ENCODE measurements at regions not wholly inside any gene's neighbourhood (a gene's known extent, or its start where the extent isn't known, plus 50 kb on each side); places are given as distances from the start of the nearest gene placed in this dataset.

DNA sequence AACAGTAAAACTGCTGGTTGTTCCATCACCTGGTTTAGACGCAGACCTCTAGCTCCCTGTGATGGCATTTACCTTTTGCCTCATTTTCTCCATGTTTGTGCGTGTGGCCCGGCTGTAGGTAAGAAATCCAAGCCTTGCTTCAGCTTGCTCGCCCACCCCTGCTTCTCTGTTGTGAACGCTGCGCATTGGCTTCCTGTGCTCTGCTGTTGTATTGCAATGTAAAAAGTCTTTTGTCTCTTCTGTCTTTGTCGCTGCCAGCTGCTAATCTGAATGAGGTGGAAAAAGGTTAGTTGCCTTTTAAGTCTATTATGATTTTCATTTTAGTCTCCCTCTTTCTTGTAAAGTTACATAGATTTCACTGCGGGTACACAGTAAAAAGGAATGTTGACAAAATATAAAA is 127.3 kb upstream of the PACRGL start:
- Histone ChIP-seq H3K36me3 (no peaks in the 10 kb centered on the region), H2AFZ (replicated peaks) (peak overlapping the region; percentile 87), H3K27ac (no peak overlapping the region), H3K4me1 (peaks cover 18% of the 10 kb centered on the region), H3K9me3 (ENCODE audit: low read depth) (no peaks in the 10 kb centered on the region), H4K20me1 (ENCODE audit: low read depth) (no peaks in the 10 kb centered on the region), H3K4me3 (peak overlapping the region; percentile 21), H3F3A (ENCODE audit: low read depth) (peaks cover 8% of the 10 kb centered on the region), H3K9ac (no peak overlapping the region), H3K4me2 (peak overlapping the region; percentile 74), H3K27me3 (no peaks in the 10 kb centered on the region), H3K79me2 (ENCODE audit: low read depth) (no peaks in the 10 kb centered on the region)
- peak; percentile 77 for DNase-seq (ENCODE audit: low spot score)
- no peak overlapping the region for H3K4me3 Mint-ChIP-seq
- peaks cover 15% of the 10 kb centered on the region for H3K36me3 Mint-ChIP-seq
- H3K9me3 Mint-ChIP-seq: no peaks in the 10 kb centered on the region
- no peaks in the 10 kb centered on the region for H3K27me3 Mint-ChIP-seq (ENCODE audit: insufficient read depth, low read depth)
- TF ChIP-seq, protein P1, sequence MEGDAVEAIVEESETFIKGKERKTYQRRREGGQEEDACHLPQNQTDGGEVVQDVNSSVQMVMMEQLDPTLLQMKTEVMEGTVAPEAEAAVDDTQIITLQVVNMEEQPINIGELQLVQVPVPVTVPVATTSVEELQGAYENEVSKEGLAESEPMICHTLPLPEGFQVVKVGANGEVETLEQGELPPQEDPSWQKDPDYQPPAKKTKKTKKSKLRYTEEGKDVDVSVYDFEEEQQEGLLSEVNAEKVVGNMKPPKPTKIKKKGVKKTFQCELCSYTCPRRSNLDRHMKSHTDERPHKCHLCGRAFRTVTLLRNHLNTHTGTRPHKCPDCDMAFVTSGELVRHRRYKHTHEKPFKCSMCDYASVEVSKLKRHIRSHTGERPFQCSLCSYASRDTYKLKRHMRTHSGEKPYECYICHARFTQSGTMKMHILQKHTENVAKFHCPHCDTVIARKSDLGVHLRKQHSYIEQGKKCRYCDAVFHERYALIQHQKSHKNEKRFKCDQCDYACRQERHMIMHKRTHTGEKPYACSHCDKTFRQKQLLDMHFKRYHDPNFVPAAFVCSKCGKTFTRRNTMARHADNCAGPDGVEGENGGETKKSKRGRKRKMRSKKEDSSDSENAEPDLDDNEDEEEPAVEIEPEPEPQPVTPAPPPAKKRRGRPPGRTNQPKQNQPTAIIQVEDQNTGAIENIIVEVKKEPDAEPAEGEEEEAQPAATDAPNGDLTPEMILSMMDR (IDR thresholded peaks at IDR 0.05): no peak
- peak overlapping the region; percentile 14 for H3K27ac Mint-ChIP-seq
- H3K4me1 Mint-ChIP-seq: peaks cover 31% of the 10 kb centered on the region

DNA sequence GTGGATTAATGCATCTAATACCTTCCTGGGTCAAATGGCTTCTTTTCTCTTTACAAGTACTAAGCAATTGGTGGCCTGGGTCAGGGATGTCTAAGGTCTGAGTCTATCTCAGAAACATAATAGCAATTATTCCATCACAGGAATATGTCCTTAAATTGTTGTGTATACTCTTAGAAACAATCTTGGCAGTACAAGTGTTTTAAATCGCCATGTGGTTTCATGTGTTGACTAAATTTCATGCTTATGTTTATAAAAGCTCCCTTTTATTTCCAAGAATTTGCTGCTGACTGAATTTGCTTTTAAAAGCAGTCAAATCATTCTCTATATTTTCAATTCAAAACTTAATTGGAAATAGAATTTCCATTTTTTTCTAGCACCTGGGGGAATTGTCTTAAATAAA is 125.3 kb upstream of the PACRGL start:
- H3K9ac ChIP-seq: no peak overlapping the region
- peaks cover 8% of the 10 kb centered on the region for H3F3A ChIP-seq (ENCODE audit: low read depth)
- H3K79me2 ChIP-seq (ENCODE audit: low read depth): no peaks in the 10 kb centered on the region
- no peak for TF ChIP-seq EZH2phosphoT487 (IDR thresholded peaks at IDR 0.05)
- no peak for TF ChIP-seq EZH2 (IDR thresholded peaks at IDR 0.05)
- TF ChIP-seq, protein P1 (IDR thresholded peaks at IDR 0.05): no peak
- no peak overlapping the region for H3K4me3 ChIP-seq
- Mint-ChIP-seq H3K27me3 (ENCODE audit: insufficient read depth, low read depth) (no peaks in the 10 kb centered on the region), H3K27ac (no peak overlapping the region), H3K4me1 (peaks cover 31% of the 10 kb centered on the region), H3K4me3 (no peak overlapping the region), H3K36me3 (peaks cover 9% of the 10 kb centered on the region), H3K9me3 (no peaks in the 10 kb centered on the region)
- no peak overlapping the region for H3K4me2 ChIP-seq
- H4K20me1 ChIP-seq (ENCODE audit: low read depth): no peaks in the 10 kb centered on the region
- H3K27ac ChIP-seq: no peak overlapping the region
- no peak overlapping the region for H2AFZ ChIP-seq (replicated peaks)
- DNase-seq (ENCODE audit: low spot score): no peak
- H3K9me3 ChIP-seq (ENCODE audit: low read depth): no peaks in the 10 kb centered on the region
- H3K4me1 ChIP-seq: peaks cover 18% of the 10 kb centered on the region
- no peaks in the 10 kb centered on the region for H3K36me3 ChIP-seq
- no peaks in the 10 kb centered on the region for H3K27me3 ChIP-seq

DNA sequence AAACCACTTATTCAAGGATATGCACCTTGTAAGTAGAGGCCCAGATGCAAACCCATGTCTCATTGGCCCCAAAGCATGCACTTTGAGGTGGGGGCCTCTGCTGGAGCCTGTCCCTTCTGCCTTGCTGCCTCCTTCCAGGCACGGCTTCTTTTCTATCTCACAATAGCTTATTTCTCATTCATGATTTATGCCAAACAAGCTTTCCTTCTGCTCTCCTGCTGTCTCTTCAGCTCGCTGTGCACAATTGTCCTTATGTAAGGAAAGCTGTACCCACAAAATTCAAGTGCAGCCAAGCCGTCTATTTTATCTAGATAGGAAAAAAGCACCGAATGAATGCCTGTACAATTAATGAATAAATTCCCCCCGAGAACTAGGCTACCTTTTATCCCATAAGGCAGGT is 124.8 kb upstream of the PACRGL start:
- Histone ChIP-seq H3K27me3 (no peaks in the 10 kb centered on the region), H3F3A (ENCODE audit: low read depth) (peaks cover 8% of the 10 kb centered on the region), H3K4me2 (no peak overlapping the region), H3K9ac (no peak overlapping the region), H3K9me3 (ENCODE audit: low read depth) (no peaks in the 10 kb centered on the region), H4K20me1 (ENCODE audit: low read depth) (no peaks in the 10 kb centered on the region), H3K27ac (no peak overlapping the region), H3K79me2 (ENCODE audit: low read depth) (no peaks in the 10 kb centered on the region), H2AFZ (replicated peaks) (no peak overlapping the region), H3K4me3 (no peak overlapping the region), H3K4me1 (peaks cover 18% of the 10 kb centered on the region), H3K36me3 (no peaks in the 10 kb centered on the region)
- TF ChIP-seq EZH2 (IDR thresholded peaks at IDR 0.05): no peak
- TF ChIP-seq, protein P1 (IDR thresholded peaks at IDR 0.05): no peak
- no peak for TF ChIP-seq EZH2phosphoT487 (IDR thresholded peaks at IDR 0.05)
- H3K4me3 Mint-ChIP-seq: no peak overlapping the region
- H3K36me3 Mint-ChIP-seq: peaks cover 9% of the 10 kb centered on the region
- H3K4me1 Mint-ChIP-seq: peaks cover 31% of the 10 kb centered on the region
- no peak overlapping the region for H3K27ac Mint-ChIP-seq
- DNase-seq (ENCODE audit: low spot score): no peak
- no peaks in the 10 kb centered on the region for H3K9me3 Mint-ChIP-seq
- no peaks in the 10 kb centered on the region for H3K27me3 Mint-ChIP-seq (ENCODE audit: insufficient read depth, low read depth)

DNA sequence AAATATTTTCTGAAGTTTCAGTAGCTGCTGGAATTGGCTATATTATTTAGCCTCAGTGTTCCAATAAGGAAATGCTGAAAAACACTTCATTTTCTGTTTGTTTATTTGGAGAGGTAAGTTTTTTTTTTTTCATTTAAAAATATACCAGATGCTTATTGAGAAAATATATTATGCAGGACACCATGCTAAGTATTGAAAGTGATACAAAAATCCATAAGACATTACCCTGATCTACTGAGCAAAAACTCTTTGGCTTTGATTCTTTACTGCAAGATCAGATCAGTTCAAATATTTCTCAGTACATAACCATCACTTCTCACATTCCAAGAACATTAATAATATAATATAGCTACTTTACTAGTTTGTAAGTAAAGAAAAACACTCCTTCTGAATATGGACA is 123.4 kb upstream of the PACRGL start:
- Histone ChIP-seq H3K9ac (no peak overlapping the region), H4K20me1 (ENCODE audit: low read depth) (no peaks in the 10 kb centered on the region), H3K9me3 (ENCODE audit: low read depth) (no peaks in the 10 kb centered on the region), H3K4me3 (no peak overlapping the region), H2AFZ (replicated peaks) (no peak overlapping the region), H3K4me1 (peaks cover 17% of the 10 kb centered on the region), H3F3A (ENCODE audit: low read depth) (peaks cover 8% of the 10 kb centered on the region), H3K27me3 (no peaks in the 10 kb centered on the region), H3K4me2 (no peak overlapping the region), H3K36me3 (no peaks in the 10 kb centered on the region), H3K79me2 (ENCODE audit: low read depth) (no peaks in the 10 kb centered on the region), H3K27ac (no peak overlapping the region)
- Mint-ChIP-seq H3K36me3 (peaks cover 16% of the 10 kb centered on the region), H3K27me3 (ENCODE audit: insufficient read depth, low read depth) (no peaks in the 10 kb centered on the region), H3K9me3 (no peaks in the 10 kb centered on the region), H3K27ac (no peak overlapping the region), H3K4me3 (no peak overlapping the region), H3K4me1 (peaks cover 25% of the 10 kb centered on the region)
- TF ChIP-seq, protein P1 (IDR thresholded peaks at IDR 0.05): no peak
- TF ChIP-seq EZH2 (IDR thresholded peaks at IDR 0.05) (no peak), EZH2phosphoT487 (IDR thresholded peaks at IDR 0.05) (no peak)
- no peak for DNase-seq (ENCODE audit: low spot score)
